Epithelial cell of esophagus (primary cell): ENCODE measurements at regions not wholly inside any gene's neighbourhood (a gene's known extent, or its start where the extent isn't known, plus 50 kb on each side); places are given as distances from the start of the nearest gene placed in this dataset.

Experiments used
- DNase-seq: peaks from one replicate; pipeline ENCODE4 v3.0.0; 2010; ENCODE audit warnings: low read depth
- H3K4me3 ChIP-seq: 2 replicates; pipeline ENCODE4 v1.5.1; 2011; ENCODE audit warnings: mild to moderate bottlenecking, low read length, control low read depth
- TF ChIP-seq, protein P1 (sequence below): IDR thresholded peaks from 2 replicates; pipeline ENCODE4 v1.5.1; 2011; ENCODE audit warnings: low read depth, mild to moderate bottlenecking, low read length, control low read depth, inconsistent platforms; ENCODE audit not compliant: insufficient read depth; ENCODE audit errors: missing control alignments

DNA sequence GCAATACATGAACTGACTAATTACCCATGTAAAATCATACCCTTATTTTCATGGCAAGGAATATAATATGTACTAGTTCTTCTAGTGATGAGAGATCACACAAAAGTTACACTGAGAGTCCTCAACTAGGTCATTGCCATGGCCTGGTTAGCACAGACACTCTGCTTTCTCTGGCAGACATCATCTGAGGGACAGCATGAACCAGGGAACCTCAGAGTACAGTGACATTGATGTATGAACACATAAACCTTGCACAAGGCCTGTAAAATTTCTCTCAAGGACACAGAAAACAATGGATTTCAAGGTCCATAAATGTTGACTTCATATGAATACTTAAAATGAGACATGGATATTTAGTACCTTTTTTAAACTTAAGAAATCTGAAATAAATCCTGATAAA, 108.8 kb upstream of the MAGI3 start:
- no peak overlapping the region for H3K4me3 ChIP-seq
- TF ChIP-seq, protein P1, sequence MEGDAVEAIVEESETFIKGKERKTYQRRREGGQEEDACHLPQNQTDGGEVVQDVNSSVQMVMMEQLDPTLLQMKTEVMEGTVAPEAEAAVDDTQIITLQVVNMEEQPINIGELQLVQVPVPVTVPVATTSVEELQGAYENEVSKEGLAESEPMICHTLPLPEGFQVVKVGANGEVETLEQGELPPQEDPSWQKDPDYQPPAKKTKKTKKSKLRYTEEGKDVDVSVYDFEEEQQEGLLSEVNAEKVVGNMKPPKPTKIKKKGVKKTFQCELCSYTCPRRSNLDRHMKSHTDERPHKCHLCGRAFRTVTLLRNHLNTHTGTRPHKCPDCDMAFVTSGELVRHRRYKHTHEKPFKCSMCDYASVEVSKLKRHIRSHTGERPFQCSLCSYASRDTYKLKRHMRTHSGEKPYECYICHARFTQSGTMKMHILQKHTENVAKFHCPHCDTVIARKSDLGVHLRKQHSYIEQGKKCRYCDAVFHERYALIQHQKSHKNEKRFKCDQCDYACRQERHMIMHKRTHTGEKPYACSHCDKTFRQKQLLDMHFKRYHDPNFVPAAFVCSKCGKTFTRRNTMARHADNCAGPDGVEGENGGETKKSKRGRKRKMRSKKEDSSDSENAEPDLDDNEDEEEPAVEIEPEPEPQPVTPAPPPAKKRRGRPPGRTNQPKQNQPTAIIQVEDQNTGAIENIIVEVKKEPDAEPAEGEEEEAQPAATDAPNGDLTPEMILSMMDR: no peak
- no peak for DNase-seq

DNA sequence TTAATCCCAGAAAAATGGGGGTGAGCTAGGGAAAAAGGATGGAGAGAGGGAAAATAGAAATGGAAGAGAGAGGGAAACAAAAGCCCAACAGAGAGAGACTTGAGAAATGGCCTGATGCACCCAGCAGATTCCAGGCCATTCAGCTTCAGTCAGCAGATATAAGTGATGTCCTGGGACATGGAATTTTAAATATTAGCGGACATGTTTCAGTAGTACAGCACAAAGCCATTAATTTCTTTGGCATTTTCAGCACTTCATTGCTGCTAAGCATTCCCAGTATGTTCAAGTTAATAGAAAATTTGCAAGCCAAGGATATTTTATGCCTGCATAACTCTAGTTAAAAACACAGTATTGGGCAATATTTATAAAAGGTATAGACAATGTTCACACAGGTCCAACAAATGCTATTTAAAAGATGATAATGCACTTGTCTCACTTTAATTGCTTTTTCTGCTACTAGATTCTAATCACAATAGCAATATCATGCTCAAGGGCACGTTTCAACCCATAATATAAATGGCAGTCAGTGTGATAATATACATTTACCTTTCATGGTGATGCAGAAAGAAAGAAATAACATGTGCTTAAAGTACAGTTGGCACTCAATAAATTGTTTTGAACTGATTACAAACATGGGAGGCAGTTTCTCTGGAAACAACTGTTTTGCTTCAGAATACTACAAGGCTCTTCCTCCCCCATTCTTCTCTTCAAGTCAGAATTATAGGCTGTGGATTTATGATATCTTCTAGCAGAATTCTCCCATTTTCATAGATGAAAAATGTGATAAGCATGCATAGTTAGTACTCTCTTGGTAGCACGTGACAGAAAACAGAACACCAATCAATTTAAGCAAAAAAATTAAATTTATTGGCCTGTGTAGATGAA, 108.1 kb upstream of the MAGI3 start:
- no peak for DNase-seq
- no peak overlapping the region for H3K4me3 ChIP-seq
- TF ChIP-seq, protein P1: no peak

DNA sequence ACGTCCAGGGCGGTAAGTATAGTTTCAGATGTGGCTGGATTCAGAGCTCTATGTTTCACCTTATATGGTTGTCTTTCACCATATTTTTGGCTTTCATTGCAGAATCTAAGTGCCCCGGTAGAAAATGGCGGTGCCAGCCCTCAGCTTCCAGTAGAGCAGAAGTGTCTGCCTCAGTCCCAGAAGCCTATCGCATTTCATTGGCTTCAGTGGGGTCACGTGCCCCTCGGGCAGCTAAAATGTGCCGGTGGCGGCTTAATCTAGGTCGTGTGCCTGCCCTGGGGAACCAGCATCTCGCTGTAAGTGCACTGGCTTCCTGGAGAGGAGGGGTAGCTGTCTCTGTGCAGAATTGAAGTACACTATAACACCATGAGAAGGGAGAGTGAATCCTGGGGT, 107.4 kb upstream of the MAGI3 start:
- TF ChIP-seq, protein P1: no peak
- DNase-seq: no peak
- no peak overlapping the region for H3K4me3 ChIP-seq

DNA sequence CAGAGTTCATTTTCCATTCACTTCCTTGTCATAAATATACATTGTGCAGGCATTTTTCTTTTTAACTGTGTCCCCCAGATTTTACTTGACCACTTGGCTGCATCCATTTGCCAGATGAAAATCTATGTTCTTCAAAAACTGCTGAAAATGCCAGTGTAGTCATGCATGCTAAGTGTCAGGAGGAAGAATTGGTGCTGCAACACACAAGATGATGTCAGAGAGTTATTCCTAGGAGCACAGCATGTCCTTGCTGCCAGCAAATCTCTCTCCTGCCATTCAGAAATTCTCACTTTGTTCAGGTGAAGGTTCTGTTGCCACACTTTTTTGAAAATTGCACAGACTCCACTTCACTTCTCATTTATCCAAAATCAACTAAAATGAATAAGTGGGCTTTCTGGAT, 106.4 kb upstream of the MAGI3 start:
- H3K4me3 ChIP-seq: no peak overlapping the region
- TF ChIP-seq, protein P1: no peak
- peak; percentile 35 for DNase-seq

DNA sequence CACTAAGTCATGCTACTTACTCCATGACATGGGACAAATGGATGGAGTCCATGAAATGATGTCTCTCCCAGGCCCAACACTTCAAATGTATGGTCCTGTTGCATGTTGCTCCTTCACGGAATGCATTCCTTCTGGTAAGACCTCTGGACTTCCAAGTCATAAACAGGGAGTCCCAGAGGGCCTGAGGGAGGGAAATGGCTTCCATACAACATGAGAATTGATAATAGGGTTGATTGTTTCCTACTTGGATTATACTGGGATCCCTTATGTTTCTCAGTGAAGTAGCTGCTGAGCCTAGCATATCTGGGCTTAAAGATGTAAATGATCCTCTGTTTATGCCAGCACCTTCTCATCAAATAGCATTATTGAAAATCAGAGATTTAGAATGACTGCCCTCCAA, 104.2 kb upstream of the MAGI3 start:
- DNase-seq: no peak
- H3K4me3 ChIP-seq: no peak overlapping the region
- TF ChIP-seq, protein P1: no peak

DNA sequence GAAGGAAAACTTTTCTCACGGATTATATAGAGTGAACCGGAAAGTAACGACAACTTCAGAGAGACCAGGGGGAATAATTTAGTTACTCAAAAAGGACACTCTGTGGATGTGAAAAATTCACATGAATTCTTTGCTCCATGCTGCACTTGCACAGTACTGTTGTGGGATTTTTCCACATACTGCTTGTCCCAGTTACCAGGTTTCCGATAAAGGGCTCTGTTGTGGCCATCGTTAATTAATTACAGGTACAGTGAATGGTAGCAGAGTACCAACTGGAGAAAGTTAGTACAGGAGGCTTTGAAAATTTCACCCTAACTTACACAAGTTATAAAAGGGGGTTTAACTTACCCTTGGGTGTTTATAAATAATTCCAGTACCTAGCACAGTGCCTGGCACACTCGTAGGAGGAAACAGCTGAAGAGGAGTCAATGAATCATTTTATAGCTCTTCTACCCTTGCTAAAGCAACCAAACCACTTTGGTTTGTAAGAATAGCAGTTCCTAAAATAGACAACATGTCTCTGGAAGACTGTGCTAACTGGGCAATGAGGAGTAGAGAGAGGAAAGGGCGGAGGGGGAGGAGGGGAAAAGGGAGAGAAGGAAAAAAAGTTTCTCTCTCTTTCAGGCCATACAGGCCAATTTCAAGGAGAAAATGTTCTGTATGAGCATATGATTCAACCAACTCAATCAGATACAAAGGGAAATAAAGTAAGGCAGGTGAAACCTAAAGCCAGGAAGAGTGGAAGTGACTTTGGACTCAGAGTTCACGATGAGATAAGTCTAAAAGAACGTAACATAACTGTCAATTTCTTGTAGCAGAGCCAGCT, 98.3 kb upstream of the MAGI3 start:
- TF ChIP-seq, protein P1: no peak
- no peak overlapping the region for H3K4me3 ChIP-seq
- no peak for DNase-seq
